ENCODE measurements at regions not wholly inside any gene's neighbourhood (a gene's known extent, or its start where the extent isn't known, plus 50 kb on each side); places are given as distances from the start of the nearest gene placed in this dataset.

DNA sequence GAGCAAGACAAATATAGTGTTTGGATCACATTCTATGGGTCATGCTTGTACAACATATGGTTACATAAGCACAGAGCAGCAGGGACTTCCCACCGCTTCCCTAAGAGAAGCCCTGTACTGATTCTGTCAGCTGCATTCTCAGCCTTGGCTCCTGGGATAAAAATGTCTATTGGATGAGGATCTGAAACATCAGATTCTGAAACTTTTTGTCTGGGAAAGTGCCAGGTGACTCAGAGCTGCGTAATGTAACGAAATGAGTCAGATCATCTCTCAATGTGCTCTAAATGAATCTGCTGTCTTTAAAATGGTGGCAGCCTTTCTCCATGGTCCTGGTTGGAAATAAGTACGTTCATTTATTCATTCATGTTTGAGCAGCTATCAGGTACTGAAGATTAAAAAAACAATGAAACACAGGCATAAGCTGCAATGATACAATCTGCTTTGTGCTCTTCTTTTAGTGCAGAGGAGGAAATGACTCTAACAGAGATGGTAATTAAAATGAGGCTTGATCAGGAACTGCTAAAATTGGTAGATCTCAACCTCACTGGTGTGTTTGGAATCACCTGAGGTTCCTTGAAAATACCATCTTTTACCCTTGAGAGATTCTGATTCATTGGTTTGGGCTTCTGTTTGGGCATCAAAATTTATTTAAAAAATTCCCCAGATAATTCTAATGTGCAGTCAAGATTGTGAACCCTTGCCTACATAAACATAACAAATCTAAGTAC is 99.1 kb upstream of the NAP1L1 start:
- Histone ChIP-seq H3K9me2 (ENCODE audit: insufficient read depth, low read length) (no peaks in the 10 kb centered on the region), H4K20me1 (ENCODE audit: insufficient read depth) (no peaks in the 10 kb centered on the region), H2AFZ (ENCODE audit: low read depth, low read length) (no peak overlapping the region), H3K36me3 (ENCODE audit: insufficient read depth, low read length) (no peaks in the 10 kb centered on the region), H3K27ac (ENCODE audit: low read length) (no peak overlapping the region), H3F3A (ENCODE audit: insufficient read depth, low read length, poor library complexity, severe bottlenecking) (no peaks in the 10 kb centered on the region), H3K27me3 (ENCODE audit: insufficient read depth, low read depth, low read length) (no peaks in the 10 kb centered on the region), H3K4me2 (ENCODE audit: low read length) (no peak overlapping the region), H3K79me2 (replicated peaks; ENCODE audit: insufficient read depth, low read length) (no peaks in the 10 kb centered on the region), H3K9me3 (ENCODE audit: low read length) (no peaks in the 10 kb centered on the region), H3K4me3 (ENCODE audit: low read length) (no peak overlapping the region), H3K9ac (ENCODE audit: low read length) (no peak overlapping the region)
- TF ChIP-seq EZH2 (IDR thresholded peaks at IDR 0.05; ENCODE audit: borderline replicate concordance, insufficient read depth, low read length, poor library complexity, severe bottlenecking) (no peak), RAD21 (conservative IDR thresholded peaks at IDR 0.05) (no peak), EP300 (conservative IDR thresholded peaks at IDR 0.05; ENCODE audit: poor library complexity, severe bottlenecking) (no peak), MXI1 (conservative IDR thresholded peaks at IDR 0.05; ENCODE audit: poor library complexity, severe bottlenecking) (no peak), REST (IDR thresholded peaks at IDR 0.05; ENCODE audit: borderline replicate concordance) (no peak)
- TF ChIP-seq, protein P1, sequence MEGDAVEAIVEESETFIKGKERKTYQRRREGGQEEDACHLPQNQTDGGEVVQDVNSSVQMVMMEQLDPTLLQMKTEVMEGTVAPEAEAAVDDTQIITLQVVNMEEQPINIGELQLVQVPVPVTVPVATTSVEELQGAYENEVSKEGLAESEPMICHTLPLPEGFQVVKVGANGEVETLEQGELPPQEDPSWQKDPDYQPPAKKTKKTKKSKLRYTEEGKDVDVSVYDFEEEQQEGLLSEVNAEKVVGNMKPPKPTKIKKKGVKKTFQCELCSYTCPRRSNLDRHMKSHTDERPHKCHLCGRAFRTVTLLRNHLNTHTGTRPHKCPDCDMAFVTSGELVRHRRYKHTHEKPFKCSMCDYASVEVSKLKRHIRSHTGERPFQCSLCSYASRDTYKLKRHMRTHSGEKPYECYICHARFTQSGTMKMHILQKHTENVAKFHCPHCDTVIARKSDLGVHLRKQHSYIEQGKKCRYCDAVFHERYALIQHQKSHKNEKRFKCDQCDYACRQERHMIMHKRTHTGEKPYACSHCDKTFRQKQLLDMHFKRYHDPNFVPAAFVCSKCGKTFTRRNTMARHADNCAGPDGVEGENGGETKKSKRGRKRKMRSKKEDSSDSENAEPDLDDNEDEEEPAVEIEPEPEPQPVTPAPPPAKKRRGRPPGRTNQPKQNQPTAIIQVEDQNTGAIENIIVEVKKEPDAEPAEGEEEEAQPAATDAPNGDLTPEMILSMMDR (IDR thresholded peaks at IDR 0.05; ENCODE audit: poor library complexity, severe bottlenecking) = no peak

GRCh38 chr12:76180401-76181277 is 96.2 kb upstream of the NAP1L1 start:
- TF ChIP-seq EZH2 (IDR thresholded peaks at IDR 0.05; ENCODE audit: borderline replicate concordance, insufficient read depth, low read length, poor library complexity, severe bottlenecking) = no peak
- TF ChIP-seq MXI1 (conservative IDR thresholded peaks at IDR 0.05; ENCODE audit: poor library complexity, severe bottlenecking) = no peak
- no peak for TF ChIP-seq EP300 (conservative IDR thresholded peaks at IDR 0.05; ENCODE audit: poor library complexity, severe bottlenecking)
- TF ChIP-seq, protein P1 (IDR thresholded peaks at IDR 0.05; ENCODE audit: poor library complexity, severe bottlenecking) = no peak
- no peak for TF ChIP-seq REST (IDR thresholded peaks at IDR 0.05; ENCODE audit: borderline replicate concordance)
- no peak for TF ChIP-seq SMC3 (conservative IDR thresholded peaks at IDR 0.05; ENCODE audit: poor library complexity)
- no peak for TF ChIP-seq POLR2AphosphoS5 (IDR thresholded peaks at IDR 0.05)
- no peak for TF ChIP-seq RAD21 (conservative IDR thresholded peaks at IDR 0.05)
- TF ChIP-seq TAF1 (IDR thresholded peaks at IDR 0.05; ENCODE audit: low read depth) = no peak
- Histone ChIP-seq H3F3A (ENCODE audit: insufficient read depth, low read length, poor library complexity, severe bottlenecking) (no peaks in the 10 kb centered on the region), H3K9ac (ENCODE audit: low read length) (no peak overlapping the region), H2AFZ (ENCODE audit: low read depth, low read length) (no peak overlapping the region), H3K79me2 (replicated peaks; ENCODE audit: insufficient read depth, low read length) (no peaks in the 10 kb centered on the region), H3K9me3 (ENCODE audit: low read length) (no peaks in the 10 kb centered on the region), H3K27me3 (ENCODE audit: insufficient read depth, low read depth, low read length) (no peaks in the 10 kb centered on the region), H3K4me2 (ENCODE audit: low read length) (no peak overlapping the region), H3K36me3 (ENCODE audit: insufficient read depth, low read length) (no peaks in the 10 kb centered on the region), H4K20me1 (ENCODE audit: insufficient read depth) (no peaks in the 10 kb centered on the region), H3K4me3 (ENCODE audit: low read length) (no peak overlapping the region), H3K27ac (ENCODE audit: low read length) (no peak overlapping the region), H3K9me2 (ENCODE audit: insufficient read depth, low read length) (no peaks in the 10 kb centered on the region)

All from neural cell (in vitro differentiated cells).